H9 (cell line): ENCODE measurements at regions not wholly inside any gene's neighbourhood (a gene's known extent, or its start where the extent isn't known, plus 50 kb on each side); places are given as distances from the start of the nearest gene placed in this dataset.

ENCODE experiments used
- DNase-seq: peaks from one replicate; pipeline ENCODE4 v3.0.0-alpha.2; 2017
- H2AFZ ChIP-seq: one replicate; pipeline ENCODE4 v1.6.1; 2013; ENCODE audit warnings: mild to moderate bottlenecking, low read length, control low read depth, moderate library complexity
- H2AK5ac ChIP-seq: 2 replicates; pipeline ENCODE4 v1.6.1; 2013; ENCODE audit warnings: low read length, control low read depth, mixed read lengths; ENCODE audit not compliant: insufficient read length
- H2BK120ac ChIP-seq: one replicate; pipeline ENCODE4 v1.6.1; 2013; ENCODE audit warnings: low read depth, mild to moderate bottlenecking, low read length, control low read depth, inconsistent platforms; ENCODE audit not compliant: poor library complexity, severe bottlenecking
- H2BK12ac ChIP-seq: 2 replicates; pipeline ENCODE4 v1.6.1; 2013; ENCODE audit warnings: low read length, control low read depth, mixed read lengths, low read depth; ENCODE audit not compliant: insufficient read length
- H2BK15ac ChIP-seq: 2 replicates; pipeline ENCODE4 v1.6.1; 2013; ENCODE audit warnings: low read depth, low read length, control low read depth
- H2BK20ac ChIP-seq: one replicate; pipeline ENCODE4 v1.6.1; 2013; ENCODE audit warnings: low read depth, mild to moderate bottlenecking, low read length, control low read depth, inconsistent platforms; ENCODE audit not compliant: poor library complexity, severe bottlenecking
- H2BK5ac ChIP-seq: 2 replicates; pipeline ENCODE4 v1.6.1; 2013; ENCODE audit warnings: low read length, control low read depth, mixed read lengths; ENCODE audit not compliant: insufficient read length
- H3K14ac ChIP-seq: 2 replicates; pipeline ENCODE4 v1.6.1; 2013; ENCODE audit warnings: low read length, control low read depth; ENCODE audit not compliant: insufficient read depth
- H3K18ac ChIP-seq: 2 replicates; pipeline ENCODE4 v1.6.1; 2013; ENCODE audit warnings: low read depth, mild to moderate bottlenecking, mixed read lengths, low read length, control low read depth; ENCODE audit not compliant: insufficient read length
- H3K23ac ChIP-seq: 2 replicates; pipeline ENCODE4 v1.6.1; 2013; ENCODE audit warnings: low read length, control low read depth, mixed read lengths, low read depth; ENCODE audit not compliant: insufficient read length
- H3K23me2 ChIP-seq: 2 replicates; pipeline ENCODE4 v1.6.1; 2013; ENCODE audit warnings: low read depth, mild to moderate bottlenecking, mixed read lengths, low read length, control low read depth; ENCODE audit not compliant: insufficient read length, poor library complexity, severe bottlenecking
- H3K27ac ChIP-seq: 2 replicates; pipeline ENCODE4 v1.5.1; 2013; ENCODE audit warnings: low read length, control low read depth, mixed read lengths, low read depth; ENCODE audit not compliant: insufficient read length
- H3K27me3 ChIP-seq: 2 replicates; pipeline ENCODE4 v1.6.1; 2013; ENCODE audit warnings: low read length, control low read depth, inconsistent platforms; ENCODE audit not compliant: insufficient read depth
- H3K4ac ChIP-seq: 2 replicates; pipeline ENCODE4 v1.6.1; 2013; ENCODE audit warnings: low read depth, mild to moderate bottlenecking, control low read depth, inconsistent platforms, low read length, moderate library complexity
- H3K4me1 ChIP-seq: 2 replicates; pipeline ENCODE4 v1.6.1; 2013; ENCODE audit warnings: low read length, control low read depth, inconsistent platforms; ENCODE audit not compliant: insufficient read depth
- H3K4me2 ChIP-seq: 2 replicates; pipeline ENCODE4 v1.6.1; 2013; ENCODE audit warnings: low read length, control low read depth, mixed read lengths; ENCODE audit not compliant: insufficient read length, insufficient read depth
- H3K56ac ChIP-seq: 2 replicates; pipeline ENCODE4 v1.6.1; 2013; ENCODE audit warnings: low read depth, mild to moderate bottlenecking, mixed read lengths, low read length, control low read depth; ENCODE audit not compliant: insufficient read length
- H3K79me1 ChIP-seq: 2 replicates; pipeline ENCODE4 v1.6.1; 2013; ENCODE audit warnings: low read depth, mild to moderate bottlenecking, moderate library complexity, low read length, control low read depth, inconsistent platforms; ENCODE audit not compliant: insufficient read depth, poor library complexity, severe bottlenecking
- H3K79me2 ChIP-seq: 2 replicates; pipeline ENCODE4 v1.6.1; 2013; ENCODE audit warnings: low read length, control low read depth, inconsistent platforms; ENCODE audit not compliant: insufficient read depth
- H3K9ac ChIP-seq: 2 replicates; pipeline ENCODE4 v1.6.1; 2013; ENCODE audit warnings: low read length, control low read depth, mixed read lengths; ENCODE audit not compliant: insufficient read length; ENCODE audit errors: extremely low read depth
- H3K9me3 ChIP-seq: one replicate; pipeline ENCODE4 v1.6.1; 2013; ENCODE audit warnings: low read depth, low read length, inconsistent platforms; ENCODE audit not compliant: control insufficient read depth
- H3T11ph ChIP-seq: one replicate; pipeline ENCODE4 v1.6.1; 2013; ENCODE audit warnings: mild to moderate bottlenecking, low read length, control low read depth, inconsistent platforms
- H4K20me1 ChIP-seq: one replicate; pipeline ENCODE4 v1.6.1; 2013; ENCODE audit not compliant: control insufficient read depth, insufficient read length, insufficient read depth
- H4K5ac ChIP-seq: 2 replicates; pipeline ENCODE4 v1.6.1; 2013; ENCODE audit warnings: low read depth, mild to moderate bottlenecking, mixed read lengths, low read length, control low read depth; ENCODE audit not compliant: insufficient read length
- H4K8ac ChIP-seq: replicated peaks from 2 replicates; pipeline ENCODE4 v1.6.1; 2013; ENCODE audit warnings: low read length, control low read depth, mixed read lengths, low read depth; ENCODE audit not compliant: insufficient read length
- H4K91ac ChIP-seq: 2 replicates; pipeline ENCODE4 v1.6.1; 2013; ENCODE audit warnings: low read depth, mild to moderate bottlenecking, moderate library complexity, mixed read lengths, low read length, control low read depth; ENCODE audit not compliant: insufficient read length
- H3K27ac Mint-ChIP-seq, 3 experiments: 2 replicates in 2 of 3; 3 replicates in 1 of 3; pipeline ENCODE4 v1.8.0; 2020 to 2021; ENCODE audit warnings: mixed read lengths in 3 of 3, mild to moderate bottlenecking in 1 of 3, moderate library complexity in 1 of 3
- H3K27me3 Mint-ChIP-seq: 2 replicates; pipeline ENCODE4 v1.8.0; 2021; ENCODE audit warnings: low read depth, mild to moderate bottlenecking, moderate library complexity, mixed read lengths
- H3K36me3 Mint-ChIP-seq, 3 experiments: 2 replicates in 2 of 3; 3 replicates in 1 of 3; pipeline ENCODE4 v1.8.0; 2020 to 2021; ENCODE audit warnings: low read depth in 3 of 3, mixed read lengths in 3 of 3; ENCODE audit not compliant: insufficient read depth in 1 of 3
- H3K4me1 Mint-ChIP-seq, 2 experiments: 2 replicates each; pipeline ENCODE4 v1.8.0; 2020; ENCODE audit warnings: mixed read lengths in 2 of 2
- H3K4me3 Mint-ChIP-seq, 2 experiments: 2 replicates in 1 of 2; 3 replicates in 1 of 2; pipeline ENCODE4 v1.8.0; 2020 to 2021; ENCODE audit warnings: mild to moderate bottlenecking in 2 of 2, mixed read lengths in 2 of 2, moderate library complexity in 1 of 2
- H3K9me3 Mint-ChIP-seq, 2 experiments: 2 replicates in 1 of 2; 3 replicates in 1 of 2; pipeline ENCODE4 v1.8.0; 2020; ENCODE audit warnings: mild to moderate bottlenecking in 2 of 2, mixed read lengths in 2 of 2, moderate library complexity in 1 of 2
- CTCF ChIP-seq: fragments of 200-600 bp; sonication (generic); conservative IDR thresholded peaks from 3 replicates; pipeline ENCODE4 v1.8.0; 2021; ENCODE audit warnings: antibody characterized with exemption, mild to moderate bottlenecking
- WGBS: extraction: QIAGEN DNeasy Blood & Tissue Kit; methylation state at CpG from one replicate; pipeline ENCODE4 v1.1.7; 2013; ENCODE audit warnings: missing lambda C conversion rate, low lambda C conversion rate, mixed read lengths; ENCODE audit not compliant: insufficient read length; ENCODE audit errors: extremely low coverage; 5-methylcytosine and 5-hydroxymethylcytosine counted together

- Histone ChIP-seq H3K4ac (no peak overlapping the region), H3K27me3 (no peaks in the 10 kb centered on the region), H3K9me3 (no peaks in the 10 kb centered on the region), H2AFZ (no peak overlapping the region), H3K14ac (no peak overlapping the region), H2BK12ac (no peak overlapping the region), H3K9ac (no peak overlapping the region), H3K18ac (no peak overlapping the region), H4K91ac (no peak overlapping the region), H4K5ac (no peak overlapping the region), H2AK5ac (no peak overlapping the region), H4K8ac (no peak overlapping the region), H4K20me1 (no peaks in the 10 kb centered on the region), H3K27ac (no peak overlapping the region), H3K56ac (no peak overlapping the region), H2BK120ac (no peak overlapping the region), H3K4me2 (no peak overlapping the region), H3K23ac (no peak overlapping the region), H3T11ph (no peak overlapping the region), H3K79me1 (no peaks in the 10 kb centered on the region), H2BK15ac (no peak overlapping the region), H3K23me2 (no peaks in the 10 kb centered on the region), H2BK20ac (no peak overlapping the region), H3K79me2 (no peaks in the 10 kb centered on the region), H2BK5ac (no peak overlapping the region), H3K4me1 (no peaks in the 10 kb centered on the region; the same call in 1 of the 2 replicates)
- H3K4me1 Mint-ChIP-seq: peaks cover 3 to 5% of the 10 kb centered on the region in 2 experiments; a peak in 3 of 4 replicates
- WGBS: no CpG with 5 or more reads among the region's 2 CpGs
- TF ChIP-seq CTCF: no peak
- no peak overlapping the region for H3K27ac Mint-ChIP-seq
- no peaks in the 10 kb centered on the region for H3K27me3 Mint-ChIP-seq
- H3K9me3 Mint-ChIP-seq: no peaks in the 10 kb centered on the region; a peak in 1 of 5 replicates
- DNase-seq: no peak
- H3K4me3 Mint-ChIP-seq: no peak overlapping the region
- no peaks in the 10 kb centered on the region; a peak in 1 of 7 replicates for H3K36me3 Mint-ChIP-seq
Measured at GRCh38 chr1:101365878-101366277, 129.1 kb downstream of the S1PR1 start.
